Spleen (tissue), 11 donors: ENCODE measurements at regions not wholly inside any gene's neighbourhood (a gene's known extent, or its start where the extent isn't known, plus 50 kb on each side); places are given as distances from the start of the nearest gene placed in this dataset.
A peak's percentile ranks its signal among the peaks of the same experiment; 100 is the strongest.

Experiments used
- DNase-seq: peaks from one replicate; pipeline ENCODE4 v3.0.0-alpha.2; 2020
- H3K27ac ChIP-seq, 8 donors: fragments of 200-600 bp; sonication (generic) in 7 of 8; 1 replicate in 4 of 8; 2 replicates in 4 of 8; pipeline versions ENCODE4 v1.5.0 to v1.8.0; 2016 to 2021; ENCODE audit warnings: inconsistent platforms in 4 of 8, mild to moderate bottlenecking in 4 of 8, moderate library complexity in 1 of 8
- H3K27me3 ChIP-seq, 7 donors: fragments of 200-600 bp; sonication (generic) in 6 of 7; replicated peaks in 1 of 7; 1 replicate in 4 of 7; 2 replicates in 3 of 7; pipeline versions ENCODE4 v1.5.0 to v1.8.0; 2016 to 2021; ENCODE audit warnings: inconsistent platforms in 3 of 7, mild to moderate bottlenecking in 1 of 7
- H3K36me3 ChIP-seq, 6 donors: fragments of 200-600 bp; sonication (generic) in 5 of 6; 1 replicate in 4 of 6; 2 replicates in 2 of 6; pipeline versions ENCODE4 v1.5.0 to v1.8.0; 2016 to 2021; ENCODE audit warnings: inconsistent platforms in 2 of 6
- H3K4me1 ChIP-seq, 6 donors: fragments of 200-600 bp; sonication (generic) in 5 of 6; 1 replicate in 3 of 6; 2 replicates in 3 of 6; pipeline versions ENCODE4 v1.5.0 to v1.8.0; 2016 to 2021; ENCODE audit warnings: inconsistent platforms in 3 of 6
- H3K4me3 ChIP-seq, 8 donors: fragments of 200-600 bp; sonication (generic) in 7 of 8; 1 replicate in 4 of 8; 2 replicates in 4 of 8; pipeline versions ENCODE4 v1.5.0 to v1.8.0; 2016 to 2021; ENCODE audit warnings: inconsistent platforms in 4 of 8, mild to moderate bottlenecking in 4 of 8, moderate library complexity in 2 of 8
- H3K9me3 ChIP-seq, 8 donors: fragments of 200-600 bp; sonication (generic) in 7 of 8; 1 replicate in 4 of 8; 2 replicates in 4 of 8; pipeline versions ENCODE4 v1.5.0 to v1.8.0; 2016 to 2021; ENCODE audit warnings: inconsistent platforms in 4 of 8
- POLR2A ChIP-seq, 3 donors: fragments of 450-650 bp; IDR thresholded peaks; one replicate each; pipeline ENCODE4 v1.5.1; 2017; ENCODE audit warnings: antibody characterized with exemption in 3 of 3, mild to moderate bottlenecking in 1 of 3
- POLR2AphosphoS5 ChIP-seq, 3 donors: sonication (generic); formaldehyde crosslinking; IDR thresholded peaks; one replicate each; pipeline ENCODE4 v1.5.1; 2017; ENCODE audit warnings: antibody characterized with exemption in 3 of 3
- WGBS, 5 donors: extraction: QIAGEN DNeasy Blood & Tissue Kit in 3 of 5; methylation state at CpG; one replicate each; pipeline versions ENCODE4 v1.1.5 to v1.1.7; 2013 to 2018; 5-methylcytosine and 5-hydroxymethylcytosine counted together
- intact Hi-C: fragments of 100-400 bp; cut with DNase I; formaldehyde crosslinking; loops from one replicate; pipeline ENCODE4 v1.15.0; 2023; ENCODE audit warnings: low total_unique reads
- TF ChIP-seq, protein P1 (sequence below), 11 experiments: fragments of 200-600 bp in 7 of 11; fragments of 450-650 bp in 4 of 11; sonication (generic) in 4 of 11; IDR thresholded peaks in 8 of 11; conservative IDR thresholded peaks in 3 of 11; 1 replicate in 7 of 11; 2 replicates in 4 of 11; pipeline versions ENCODE4 v1.4.0 to v1.8.0; 2016 to 2021; ENCODE audit warnings: antibody characterized with exemption in 11 of 11, inconsistent platforms in 4 of 11, mild to moderate bottlenecking in 1 of 11
- donor health status: healthy with polysubstance abuse.
- donor health status: DM: no; HTN: no; CAD: no; lungs with moderate emphysema.
- donor health status: DM: no; HTN: no; CAD: no.
- donor health status: Bipolar disorder and iron deficiency.
- donor health status: healthy.
- donor health status: DM: no; HTN: no; CAD: no.
- donor health status: DM: yes; HTN: yes; CAD: no.

DNA sequence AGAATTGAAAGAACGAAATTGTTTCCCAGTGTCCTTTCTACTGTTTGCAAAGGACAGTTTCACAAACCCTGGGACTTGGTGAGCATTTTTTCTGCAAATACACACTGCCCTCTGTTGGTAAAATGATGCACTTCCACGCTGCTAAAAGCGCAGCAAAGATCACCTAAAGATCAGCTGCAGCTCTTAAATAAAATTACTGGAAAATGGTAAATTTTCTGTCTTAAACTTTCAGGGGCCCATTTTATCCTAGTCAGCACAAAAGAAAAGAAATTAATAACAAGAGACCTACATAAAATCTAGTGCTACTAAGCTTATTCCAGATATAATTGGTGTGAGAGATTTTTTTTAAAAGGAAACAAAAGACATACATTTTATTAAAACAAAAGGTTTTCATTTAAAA lies 566.0 kb downstream of the CAAP1 start:
- H3K9me3 ChIP-seq, result no peaks in the 10 kb centered on the region
- intact Hi-C loops, result no loop called here
- no peak for DNase-seq
- no peaks in the 10 kb centered on the region for H3K27me3 ChIP-seq
- H3K4me1 ChIP-seq, result no peaks in the 10 kb centered on the region
- H3K27ac ChIP-seq, result no peak overlapping the region
- no peaks in the 10 kb centered on the region for H3K36me3 ChIP-seq
- H3K4me3 ChIP-seq, result no peak overlapping the region
- no peak for TF ChIP-seq POLR2A (IDR thresholded peaks at IDR 0.05)
- TF ChIP-seq, protein P1, sequence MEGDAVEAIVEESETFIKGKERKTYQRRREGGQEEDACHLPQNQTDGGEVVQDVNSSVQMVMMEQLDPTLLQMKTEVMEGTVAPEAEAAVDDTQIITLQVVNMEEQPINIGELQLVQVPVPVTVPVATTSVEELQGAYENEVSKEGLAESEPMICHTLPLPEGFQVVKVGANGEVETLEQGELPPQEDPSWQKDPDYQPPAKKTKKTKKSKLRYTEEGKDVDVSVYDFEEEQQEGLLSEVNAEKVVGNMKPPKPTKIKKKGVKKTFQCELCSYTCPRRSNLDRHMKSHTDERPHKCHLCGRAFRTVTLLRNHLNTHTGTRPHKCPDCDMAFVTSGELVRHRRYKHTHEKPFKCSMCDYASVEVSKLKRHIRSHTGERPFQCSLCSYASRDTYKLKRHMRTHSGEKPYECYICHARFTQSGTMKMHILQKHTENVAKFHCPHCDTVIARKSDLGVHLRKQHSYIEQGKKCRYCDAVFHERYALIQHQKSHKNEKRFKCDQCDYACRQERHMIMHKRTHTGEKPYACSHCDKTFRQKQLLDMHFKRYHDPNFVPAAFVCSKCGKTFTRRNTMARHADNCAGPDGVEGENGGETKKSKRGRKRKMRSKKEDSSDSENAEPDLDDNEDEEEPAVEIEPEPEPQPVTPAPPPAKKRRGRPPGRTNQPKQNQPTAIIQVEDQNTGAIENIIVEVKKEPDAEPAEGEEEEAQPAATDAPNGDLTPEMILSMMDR (IDR thresholded peaks at IDR 0.05 in 8 of 11, conservative IDR thresholded peaks at IDR 0.05 in 3 of 11), result peak in 9 of 11 experiments; percentile 5 to 76 (median 56)
- 1 to 6% (median 3%) methylated on average over 3 of the region's 3 CpGs for WGBS, 5 donors

GRCh38 chr9:26325444-26325829 lies 567.2 kb downstream of the CAAP1 start:
- DNase-seq, result no peak
- no peaks in the 10 kb centered on the region for H3K27me3 ChIP-seq
- no peak overlapping the region for H3K27ac ChIP-seq

GRCh38 chr9:26324786-26325443 lies 567.7 kb downstream of the CAAP1 start:
- DNase-seq, result no peak
- Histone ChIP-seq H3K27ac (no peak overlapping the region), H3K9me3 (no peaks in the 10 kb centered on the region), H3K36me3 (no peaks in the 10 kb centered on the region), H3K4me3 (no peak overlapping the region), H3K4me1 (no peaks in the 10 kb centered on the region), H3K27me3 (no peaks in the 10 kb centered on the region)
- intact Hi-C loops, result no loop called here
- TF ChIP-seq POLR2AphosphoS5 (IDR thresholded peaks at IDR 0.05) (no peak), POLR2A (IDR thresholded peaks at IDR 0.05) (no peak)
- TF ChIP-seq, protein P1 (IDR thresholded peaks at IDR 0.05 in 8 of 11, conservative IDR thresholded peaks at IDR 0.05 in 3 of 11), result no peak
- 48 to 71% (median 54%) methylated on average over 10 of the region's 10 CpGs for WGBS, 5 donors

More at GRCh38 chr9:26325444-26325829, 567.2 kb downstream of the CAAP1 start:
- no peaks in the 10 kb centered on the region for H3K36me3 ChIP-seq
- no peak overlapping the region for H3K4me3 ChIP-seq
- H3K4me1 ChIP-seq, result no peaks in the 10 kb centered on the region
- TF ChIP-seq, protein P1 (IDR thresholded peaks at IDR 0.05 in 8 of 11, conservative IDR thresholded peaks at IDR 0.05 in 3 of 11), result no peak
- TF ChIP-seq POLR2A (IDR thresholded peaks at IDR 0.05) (no peak), POLR2AphosphoS5 (IDR thresholded peaks at IDR 0.05) (no peak)
- intact Hi-C loops, result no loop called here
- no peaks in the 10 kb centered on the region for H3K9me3 ChIP-seq

DNA sequence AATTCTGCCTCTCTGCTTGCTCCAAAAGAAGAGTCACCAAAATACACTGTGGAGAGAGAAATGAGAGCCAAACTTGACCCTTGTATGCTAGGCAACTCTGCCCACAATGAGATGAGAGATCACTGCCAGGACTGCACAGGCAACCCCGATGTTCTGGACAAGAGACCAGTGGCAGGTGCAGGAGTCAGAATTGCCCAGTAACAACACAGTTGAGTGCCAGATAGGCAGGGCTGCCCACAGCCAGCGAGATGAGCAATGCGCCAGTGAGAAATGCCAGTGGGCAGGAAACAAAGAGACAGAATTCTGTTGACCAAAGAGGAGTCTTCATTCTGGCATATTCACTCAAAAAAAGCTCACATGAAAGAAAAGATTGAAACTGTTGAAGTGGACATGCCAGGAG lies 570.7 kb downstream of the CAAP1 start:
- TF ChIP-seq POLR2AphosphoS5 (IDR thresholded peaks at IDR 0.05), result no peak
- TF ChIP-seq POLR2A (IDR thresholded peaks at IDR 0.05), result no peak
- TF ChIP-seq, protein P1 (IDR thresholded peaks at IDR 0.05 in 8 of 11, conservative IDR thresholded peaks at IDR 0.05 in 3 of 11), result no peak
- DNase-seq, result no peak
- no peak overlapping the region for H3K27ac ChIP-seq
- H3K4me3 ChIP-seq, result no peak overlapping the region
- H3K9me3 ChIP-seq, result no peaks in the 10 kb centered on the region
- no peaks in the 10 kb centered on the region for H3K36me3 ChIP-seq
- WGBS, 5 donors, result 83 to 92% (median 88%) methylated on average over 3 of the region's 3 CpGs
- H3K4me1 ChIP-seq, result no peaks in the 10 kb centered on the region
- intact Hi-C loops, result no loop called here
- no peaks in the 10 kb centered on the region for H3K27me3 ChIP-seq
